ENCODE measurements at regions not wholly inside any gene's neighbourhood (a gene's known extent, or its start where the extent isn't known, plus 50 kb on each side); places are given as distances from the start of the nearest gene placed in this dataset.

DNA sequence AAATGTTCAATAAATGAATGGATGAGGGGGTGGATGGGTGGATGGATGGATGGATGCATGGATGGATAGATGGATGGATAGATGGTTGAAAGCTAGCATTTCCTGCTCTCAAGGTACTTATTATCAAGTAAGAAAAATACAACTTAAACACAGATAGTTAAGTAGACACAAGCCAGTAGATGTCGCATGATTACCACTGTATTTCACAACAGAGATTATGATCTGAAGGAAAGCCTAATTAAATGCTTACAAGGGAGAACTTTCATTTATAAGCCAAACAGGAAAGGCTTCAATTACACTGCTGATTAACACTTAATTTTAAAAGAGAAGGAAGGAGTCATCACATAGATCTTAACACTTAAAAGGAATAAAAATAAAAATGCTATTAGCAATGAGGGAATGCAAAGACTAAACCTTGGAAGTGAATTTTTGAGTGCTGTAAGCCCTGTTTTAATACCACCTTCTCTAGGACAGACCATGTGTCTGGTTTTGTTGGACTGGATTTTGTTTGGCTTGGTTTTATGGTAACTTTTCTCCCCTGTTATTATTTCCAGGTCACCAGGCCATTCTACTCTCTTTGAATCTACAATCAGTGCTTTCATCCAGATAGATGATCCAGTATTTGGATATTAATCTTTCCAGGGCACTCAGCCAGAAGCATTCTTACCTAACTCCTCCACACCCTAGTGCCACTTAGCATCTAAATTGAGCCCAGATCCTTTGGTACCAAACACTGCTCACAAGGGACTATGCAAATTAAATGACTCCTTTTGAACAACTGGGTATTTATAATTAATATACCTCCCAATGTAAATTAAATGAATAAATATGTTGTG lies 75.5 kb upstream of the SLC39A8 start:
- no peak for TF ChIP-seq EZH2 (IDR thresholded peaks at IDR 0.05; ENCODE audit: borderline replicate concordance, insufficient read depth, low read length, poor library complexity, severe bottlenecking)
- TF ChIP-seq, protein P1, sequence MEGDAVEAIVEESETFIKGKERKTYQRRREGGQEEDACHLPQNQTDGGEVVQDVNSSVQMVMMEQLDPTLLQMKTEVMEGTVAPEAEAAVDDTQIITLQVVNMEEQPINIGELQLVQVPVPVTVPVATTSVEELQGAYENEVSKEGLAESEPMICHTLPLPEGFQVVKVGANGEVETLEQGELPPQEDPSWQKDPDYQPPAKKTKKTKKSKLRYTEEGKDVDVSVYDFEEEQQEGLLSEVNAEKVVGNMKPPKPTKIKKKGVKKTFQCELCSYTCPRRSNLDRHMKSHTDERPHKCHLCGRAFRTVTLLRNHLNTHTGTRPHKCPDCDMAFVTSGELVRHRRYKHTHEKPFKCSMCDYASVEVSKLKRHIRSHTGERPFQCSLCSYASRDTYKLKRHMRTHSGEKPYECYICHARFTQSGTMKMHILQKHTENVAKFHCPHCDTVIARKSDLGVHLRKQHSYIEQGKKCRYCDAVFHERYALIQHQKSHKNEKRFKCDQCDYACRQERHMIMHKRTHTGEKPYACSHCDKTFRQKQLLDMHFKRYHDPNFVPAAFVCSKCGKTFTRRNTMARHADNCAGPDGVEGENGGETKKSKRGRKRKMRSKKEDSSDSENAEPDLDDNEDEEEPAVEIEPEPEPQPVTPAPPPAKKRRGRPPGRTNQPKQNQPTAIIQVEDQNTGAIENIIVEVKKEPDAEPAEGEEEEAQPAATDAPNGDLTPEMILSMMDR (IDR thresholded peaks at IDR 0.05; ENCODE audit: poor library complexity, severe bottlenecking): no peak

Data from neural cell (in vitro differentiated cells).